ENCODE measurements at regions not wholly inside any gene's neighbourhood (a gene's known extent, or its start where the extent isn't known, plus 50 kb on each side); places are given as distances from the start of the nearest gene placed in this dataset.

DNA sequence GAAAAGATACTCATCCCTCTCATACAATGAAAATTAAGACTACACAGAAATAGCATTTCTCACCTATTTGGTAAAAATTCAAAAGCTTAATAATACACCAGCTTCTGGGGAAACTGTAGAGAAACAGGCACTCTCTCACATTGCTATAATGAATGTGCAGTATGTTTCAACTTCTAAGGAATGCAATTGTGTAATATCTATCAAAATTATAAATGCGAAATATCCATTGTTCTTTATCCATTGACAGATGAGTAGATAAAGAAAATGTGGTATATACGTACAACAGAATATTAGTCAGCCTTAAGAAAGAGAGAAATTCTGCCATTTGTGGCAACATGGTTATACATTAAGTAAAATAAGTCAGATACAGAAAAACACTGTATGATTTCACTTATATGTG lies 101.4 kb upstream of the OR9G4 start:
- ATAC-seq, result no peak
- FAIRE-seq, result no peak

DNA sequence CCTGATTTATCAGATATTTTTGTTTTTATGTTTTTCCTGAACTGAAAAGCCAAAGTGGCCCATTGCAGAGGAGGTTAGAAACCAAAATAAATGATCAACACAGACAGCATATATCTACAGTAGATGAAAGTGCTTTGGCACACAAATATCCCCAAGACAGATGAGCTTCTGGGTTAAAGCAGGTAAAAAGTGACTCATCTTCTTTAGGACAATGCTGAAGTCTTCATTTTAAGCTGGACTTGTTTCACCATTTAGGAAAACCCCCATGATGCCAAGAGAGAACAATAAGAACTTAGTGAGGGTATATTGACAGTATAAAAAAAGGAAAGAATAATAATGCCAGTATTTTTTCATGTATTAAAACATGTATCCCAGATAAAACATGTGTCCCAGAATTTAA lies 100.8 kb upstream of the OR9G4 start:
- DNase-seq, result no peak
- H3K27ac ChIP-seq, result no peak overlapping the region
- intact Hi-C loops (cut with DNase I), result loop anchor here in 1 of 3 donors (10.0 kb wide), 1 partner anchor 406 kb away; no protein-coding TSS in a partner anchor
- no peaks in the 10 kb centered on the region for H3K36me3 ChIP-seq
- no peak for FAIRE-seq
- no peak overlapping the region for H3K4me3 ChIP-seq
- ATAC-seq, result no peak
- TF ChIP-seq, protein P1, sequence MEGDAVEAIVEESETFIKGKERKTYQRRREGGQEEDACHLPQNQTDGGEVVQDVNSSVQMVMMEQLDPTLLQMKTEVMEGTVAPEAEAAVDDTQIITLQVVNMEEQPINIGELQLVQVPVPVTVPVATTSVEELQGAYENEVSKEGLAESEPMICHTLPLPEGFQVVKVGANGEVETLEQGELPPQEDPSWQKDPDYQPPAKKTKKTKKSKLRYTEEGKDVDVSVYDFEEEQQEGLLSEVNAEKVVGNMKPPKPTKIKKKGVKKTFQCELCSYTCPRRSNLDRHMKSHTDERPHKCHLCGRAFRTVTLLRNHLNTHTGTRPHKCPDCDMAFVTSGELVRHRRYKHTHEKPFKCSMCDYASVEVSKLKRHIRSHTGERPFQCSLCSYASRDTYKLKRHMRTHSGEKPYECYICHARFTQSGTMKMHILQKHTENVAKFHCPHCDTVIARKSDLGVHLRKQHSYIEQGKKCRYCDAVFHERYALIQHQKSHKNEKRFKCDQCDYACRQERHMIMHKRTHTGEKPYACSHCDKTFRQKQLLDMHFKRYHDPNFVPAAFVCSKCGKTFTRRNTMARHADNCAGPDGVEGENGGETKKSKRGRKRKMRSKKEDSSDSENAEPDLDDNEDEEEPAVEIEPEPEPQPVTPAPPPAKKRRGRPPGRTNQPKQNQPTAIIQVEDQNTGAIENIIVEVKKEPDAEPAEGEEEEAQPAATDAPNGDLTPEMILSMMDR (IDR thresholded peaks at IDR 0.05), result no peak
- H3K9me3 ChIP-seq, result no peaks in the 10 kb centered on the region
- no peaks in the 10 kb centered on the region for H3K27me3 ChIP-seq
- H3K4me1 ChIP-seq, result no peaks in the 10 kb centered on the region

More for the DNA sequence above, 101.4 kb upstream of the OR9G4 start:
- TF ChIP-seq, protein P1 (IDR thresholded peaks at IDR 0.05), result no peak
- H3K27ac ChIP-seq, result no peak overlapping the region
- no peaks in the 10 kb centered on the region for H3K36me3 ChIP-seq
- WGBS, 2 donors, result 54 to 56% methylated on average over 2 of the region's 2 CpGs
- no peaks in the 10 kb centered on the region for H3K27me3 ChIP-seq
- no peaks in the 10 kb centered on the region for H3K4me1 ChIP-seq
- no peak overlapping the region for H3K4me3 ChIP-seq
- no peak for DNase-seq
- no peaks in the 10 kb centered on the region for H3K9me3 ChIP-seq
- intact Hi-C loops (cut with DNase I), result loop anchor here in 1 of 3 donors (10.0 kb wide), 1 partner anchor 405 kb away; no protein-coding TSS in a partner anchor

DNA sequence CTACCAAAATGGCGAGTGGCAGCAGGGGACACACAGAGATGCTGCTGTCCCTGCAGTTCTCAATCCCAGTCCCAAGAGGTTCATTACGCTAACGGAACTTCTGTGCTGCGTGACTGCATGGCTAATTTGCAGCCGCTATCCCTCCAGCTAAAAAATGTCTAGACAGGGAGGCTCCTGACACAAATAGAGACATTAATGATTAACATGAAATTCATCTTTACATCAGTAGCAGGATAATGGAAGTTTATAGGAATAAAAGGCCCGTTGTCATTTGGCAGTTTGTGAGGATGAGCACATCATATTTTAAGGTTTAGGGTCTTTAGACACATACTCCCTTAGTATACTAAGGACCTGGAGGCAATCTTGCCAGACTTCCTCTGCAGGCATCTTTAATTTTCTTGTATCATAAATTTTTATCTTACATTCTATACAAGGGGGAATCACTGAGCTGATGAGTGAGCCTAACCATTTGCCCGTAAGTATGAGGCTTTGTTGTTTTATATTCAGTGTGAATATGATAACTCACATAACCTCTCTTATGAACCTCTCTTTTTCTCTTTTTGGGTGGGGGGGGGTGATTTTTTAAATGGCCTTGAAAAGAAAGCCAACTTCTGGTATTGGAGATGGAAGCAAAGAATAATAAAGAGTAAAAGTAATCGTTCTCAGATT lies 99.8 kb upstream of the OR9G4 start:
- TF ChIP-seq, protein P1 (IDR thresholded peaks at IDR 0.05), result no peak
- no peak for ATAC-seq
- Histone ChIP-seq H3K4me1 (no peaks in the 10 kb centered on the region), H3K27ac (no peak overlapping the region), H3K4me3 (no peak overlapping the region), H3K27me3 (no peaks in the 10 kb centered on the region), H3K36me3 (no peaks in the 10 kb centered on the region), H3K9me3 (no peaks in the 10 kb centered on the region)
- WGBS, 2 donors, result 66 to 69% methylated on average over 8 of the region's 8 CpGs
- intact Hi-C loops (cut with DNase I), result loop anchor here in 1 of 3 donors (10.0 kb wide), 1 partner anchor 407 kb away; no protein-coding TSS in a partner anchor
- no peak for FAIRE-seq
- DNase-seq, result no peak

DNA sequence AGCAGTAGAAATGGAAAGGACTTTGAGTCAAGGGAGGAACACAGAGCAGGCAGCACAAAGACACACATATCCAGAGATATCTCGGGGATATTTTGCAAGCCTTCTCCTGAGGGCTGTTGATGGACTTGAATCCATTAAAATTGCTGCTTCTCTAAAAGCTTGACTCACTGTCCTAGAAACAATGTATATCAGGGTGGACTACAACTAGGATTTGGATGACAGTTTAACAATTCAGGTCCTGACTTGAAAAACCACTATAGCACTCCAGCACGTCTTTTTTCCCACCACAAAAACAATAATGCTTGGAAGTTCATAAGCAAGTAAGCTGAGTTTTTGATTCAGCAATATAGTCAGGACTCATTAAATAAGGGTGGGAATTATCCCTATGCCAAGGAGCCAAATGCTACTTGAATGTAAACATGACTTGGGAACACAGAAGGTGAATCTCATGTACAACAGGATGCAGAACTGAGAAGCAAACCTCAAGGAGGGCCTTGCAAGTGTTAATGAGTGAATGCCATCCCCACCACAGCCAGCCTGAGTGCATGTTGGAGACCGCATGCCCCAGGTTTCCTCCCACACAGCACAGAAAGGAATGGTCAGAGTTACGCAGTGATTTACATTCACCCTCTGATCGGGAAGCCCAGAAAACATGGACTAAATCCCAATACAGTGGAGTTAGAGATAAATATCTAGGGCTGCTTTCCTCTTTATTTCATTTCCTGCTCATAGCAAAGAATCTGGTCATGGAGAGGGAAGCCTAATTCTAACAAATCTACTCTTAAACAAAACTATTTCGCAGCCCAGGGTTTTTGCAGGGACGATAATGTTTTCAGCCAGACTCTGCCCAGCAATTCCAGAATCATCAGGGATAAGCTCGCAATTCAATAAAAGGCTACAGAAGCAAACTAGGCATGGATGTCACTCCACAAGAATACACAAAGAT lies 98.4 kb upstream of the OR9G4 start:
- DNase-seq (no peak), FAIRE-seq (no peak), ATAC-seq (no peak)
- Histone ChIP-seq H3K36me3 (no peaks in the 10 kb centered on the region), H3K4me1 (no peaks in the 10 kb centered on the region), H3K4me3 (no peak overlapping the region), H3K27me3 (no peaks in the 10 kb centered on the region), H3K9me3 (no peaks in the 10 kb centered on the region), H3K27ac (no peak overlapping the region)
- WGBS, 2 donors, result 59 to 78% methylated on average over 8 of the region's 8 CpGs
- TF ChIP-seq, protein P1 (IDR thresholded peaks at IDR 0.05), result no peak
- intact Hi-C loops (cut with DNase I), result loop anchor here in 1 of 3 donors (10.0 kb wide), 1 partner anchor 408 kb away; no protein-coding TSS in a partner anchor
